LNCAP (cell line): ENCODE measurements at regions not wholly inside any gene's neighbourhood (a gene's known extent, or its start where the extent isn't known, plus 50 kb on each side); places are given as distances from the start of the nearest gene placed in this dataset.

Experiments
- TF ChIP-seq, protein P1 (sequence below): fragments of 450-650 bp; IDR thresholded peaks from 2 replicates; pipeline ENCODE4 v1.5.1; 2017; ENCODE audit warnings: mild to moderate bottlenecking

DNA sequence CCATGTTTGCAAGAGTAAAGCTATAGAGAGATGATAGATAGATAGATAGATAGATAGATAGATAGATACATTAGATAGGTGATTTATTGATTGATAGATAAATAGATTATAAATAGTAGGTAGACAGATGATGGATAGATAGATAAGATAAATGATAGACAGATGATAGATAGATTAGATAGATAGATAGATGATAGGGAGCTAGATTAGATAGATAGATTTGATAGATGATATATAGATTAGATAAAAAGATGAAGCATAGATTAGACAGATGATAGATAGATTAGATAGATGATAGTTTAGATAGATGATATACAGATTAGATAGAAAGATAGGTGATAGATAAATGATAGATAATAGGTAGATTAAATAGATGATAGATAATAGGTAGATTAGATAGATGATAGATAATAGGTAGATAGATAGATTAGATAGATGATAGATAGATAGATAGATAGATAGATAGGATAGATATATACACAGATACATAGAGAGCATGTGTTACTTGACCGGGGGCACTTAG is 243.3 kb upstream of the FOXK1 start:
- TF ChIP-seq, protein P1, sequence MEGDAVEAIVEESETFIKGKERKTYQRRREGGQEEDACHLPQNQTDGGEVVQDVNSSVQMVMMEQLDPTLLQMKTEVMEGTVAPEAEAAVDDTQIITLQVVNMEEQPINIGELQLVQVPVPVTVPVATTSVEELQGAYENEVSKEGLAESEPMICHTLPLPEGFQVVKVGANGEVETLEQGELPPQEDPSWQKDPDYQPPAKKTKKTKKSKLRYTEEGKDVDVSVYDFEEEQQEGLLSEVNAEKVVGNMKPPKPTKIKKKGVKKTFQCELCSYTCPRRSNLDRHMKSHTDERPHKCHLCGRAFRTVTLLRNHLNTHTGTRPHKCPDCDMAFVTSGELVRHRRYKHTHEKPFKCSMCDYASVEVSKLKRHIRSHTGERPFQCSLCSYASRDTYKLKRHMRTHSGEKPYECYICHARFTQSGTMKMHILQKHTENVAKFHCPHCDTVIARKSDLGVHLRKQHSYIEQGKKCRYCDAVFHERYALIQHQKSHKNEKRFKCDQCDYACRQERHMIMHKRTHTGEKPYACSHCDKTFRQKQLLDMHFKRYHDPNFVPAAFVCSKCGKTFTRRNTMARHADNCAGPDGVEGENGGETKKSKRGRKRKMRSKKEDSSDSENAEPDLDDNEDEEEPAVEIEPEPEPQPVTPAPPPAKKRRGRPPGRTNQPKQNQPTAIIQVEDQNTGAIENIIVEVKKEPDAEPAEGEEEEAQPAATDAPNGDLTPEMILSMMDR, result no peak

- TF ChIP-seq, protein P1, result no peak
These were observed 242.7 kb upstream of the FOXK1 start for GRCh38 chr7:4439444-4439843.

GRCh38 chr7:4444106-4444505 is 238.0 kb upstream of the FOXK1 start:
- TF ChIP-seq, protein P1, result no peak

- TF ChIP-seq, protein P1, result no peak
These were observed 236.3 kb upstream of the FOXK1 start for GRCh38 chr7:4445777-4446176.

DNA sequence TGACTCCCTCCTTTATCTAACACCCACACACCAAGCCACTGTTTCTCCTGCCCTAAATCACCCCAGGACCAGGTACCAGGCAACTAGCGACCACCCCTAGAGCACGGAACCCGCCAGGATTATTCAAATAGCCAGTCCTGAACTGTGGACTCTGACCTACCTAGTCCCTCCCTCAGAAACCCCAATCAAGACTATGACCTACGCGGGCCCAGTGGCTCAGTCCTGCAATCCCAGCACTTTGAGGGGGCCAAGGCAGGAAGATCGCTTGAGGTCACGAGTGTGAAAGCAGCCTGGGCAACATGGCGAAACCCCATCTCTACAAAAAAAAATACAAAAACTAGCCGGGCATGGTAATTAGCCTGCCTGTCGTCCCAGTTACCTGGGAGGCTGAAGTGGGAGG is 232.8 kb upstream of the FOXK1 start:
- TF ChIP-seq, protein P1, result no peak

- TF ChIP-seq, protein P1, result no peak
These were observed 231.6 kb upstream of the FOXK1 start for GRCh38 chr7:4450483-4450882.

GRCh38 chr7:4460597-4460996 is 221.5 kb upstream of the FOXK1 start:
- TF ChIP-seq, protein P1, result no peak

- TF ChIP-seq, protein P1, result no peak
These were observed 220.6 kb upstream of the FOXK1 start for GRCh38 chr7:4461531-4461930.
